ENCODE measurements at regions not wholly inside any gene's neighbourhood (a gene's known extent, or its start where the extent isn't known, plus 50 kb on each side); places are given as distances from the start of the nearest gene placed in this dataset.

GRCh38 chr2:2836343-2837070 lies 505.4 kb upstream of the MYT1L start:
- no peak overlapping the region for H3K4me3 ChIP-seq
- in situ Hi-C loops (cut with MboI; ENCODE audit: low pct_ligation_motif_present in 1 of 4, low pct_unique_long_range_greater_than_20kb in 1 of 4, low sequenced_read_pairs in 3 of 4) = no loop called here
- 84% methylated on average over 5 of the region's 5 CpGs; no CpG with 5 or more reads in 1 of the 2 donors for WGBS, 2 donors (ENCODE audit: low coverage in 1 of 2)
- H3K27me3 ChIP-seq = no peaks in the 10 kb centered on the region
- intact Hi-C loops (cut with DNase I; ENCODE audit: low total_unique reads) = no loop called here
- DNase-seq = no peak
- no peak for TF ChIP-seq EP300 (IDR thresholded peaks at IDR 0.05; ENCODE audit: low read depth)
- no peak for TF ChIP-seq POLR2A (IDR thresholded peaks at IDR 0.05)
- no peak for TF ChIP-seq POLR2AphosphoS5 (IDR thresholded peaks at IDR 0.05)
- TF ChIP-seq, protein P1, sequence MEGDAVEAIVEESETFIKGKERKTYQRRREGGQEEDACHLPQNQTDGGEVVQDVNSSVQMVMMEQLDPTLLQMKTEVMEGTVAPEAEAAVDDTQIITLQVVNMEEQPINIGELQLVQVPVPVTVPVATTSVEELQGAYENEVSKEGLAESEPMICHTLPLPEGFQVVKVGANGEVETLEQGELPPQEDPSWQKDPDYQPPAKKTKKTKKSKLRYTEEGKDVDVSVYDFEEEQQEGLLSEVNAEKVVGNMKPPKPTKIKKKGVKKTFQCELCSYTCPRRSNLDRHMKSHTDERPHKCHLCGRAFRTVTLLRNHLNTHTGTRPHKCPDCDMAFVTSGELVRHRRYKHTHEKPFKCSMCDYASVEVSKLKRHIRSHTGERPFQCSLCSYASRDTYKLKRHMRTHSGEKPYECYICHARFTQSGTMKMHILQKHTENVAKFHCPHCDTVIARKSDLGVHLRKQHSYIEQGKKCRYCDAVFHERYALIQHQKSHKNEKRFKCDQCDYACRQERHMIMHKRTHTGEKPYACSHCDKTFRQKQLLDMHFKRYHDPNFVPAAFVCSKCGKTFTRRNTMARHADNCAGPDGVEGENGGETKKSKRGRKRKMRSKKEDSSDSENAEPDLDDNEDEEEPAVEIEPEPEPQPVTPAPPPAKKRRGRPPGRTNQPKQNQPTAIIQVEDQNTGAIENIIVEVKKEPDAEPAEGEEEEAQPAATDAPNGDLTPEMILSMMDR (IDR thresholded peaks at IDR 0.05) = no peak
- H3K4me1 ChIP-seq = no peaks in the 10 kb centered on the region
- no peaks in the 10 kb centered on the region for H3K9me3 ChIP-seq
- no peaks in the 10 kb centered on the region for H3K36me3 ChIP-seq
- no peak overlapping the region for H3K27ac ChIP-seq

DNA sequence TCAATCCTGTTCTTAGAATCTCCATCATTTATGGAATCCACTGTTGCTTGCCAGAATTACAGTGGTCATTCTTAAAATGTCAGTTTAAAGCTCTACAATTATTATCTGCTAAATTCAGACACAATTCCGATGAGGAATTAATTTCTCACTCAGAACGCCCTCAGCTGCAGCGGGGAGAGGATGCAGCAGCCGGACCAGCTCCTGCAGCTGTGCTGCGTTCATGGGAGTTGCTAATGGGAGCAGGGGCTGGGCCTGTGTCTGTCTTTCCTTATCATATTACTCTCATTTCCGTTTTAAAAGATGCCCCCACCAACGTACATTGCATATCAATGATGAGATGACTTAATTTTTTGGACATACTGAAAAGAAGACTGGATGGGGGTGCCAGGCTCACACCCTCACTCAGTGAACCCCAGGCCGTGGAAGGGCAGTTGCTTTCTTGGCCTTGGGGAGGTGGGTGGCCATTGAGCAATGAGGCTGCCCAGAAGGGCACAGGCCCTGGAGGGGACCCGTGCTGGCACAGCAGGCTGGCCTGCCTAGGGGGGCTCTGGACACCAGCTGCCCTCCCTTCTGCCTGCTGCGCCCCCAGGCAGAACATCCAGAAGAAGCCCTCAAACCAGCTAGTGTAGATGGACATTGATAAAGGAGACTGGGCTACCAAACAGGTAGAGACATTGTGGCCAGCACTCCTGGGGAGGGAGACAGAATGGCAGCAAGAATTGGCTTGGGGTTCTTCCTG lies 503.6 kb upstream of the MYT1L start:
- DNase-seq = no peak
- no peak overlapping the region for H3K27ac ChIP-seq
- H3K4me1 ChIP-seq = no peaks in the 10 kb centered on the region
- in situ Hi-C loops (cut with MboI; ENCODE audit: low pct_ligation_motif_present in 1 of 4, low pct_unique_long_range_greater_than_20kb in 1 of 4, low sequenced_read_pairs in 3 of 4) = no loop called here
- 69 to 74% methylated on average over 5 to 10 of the region's 10 CpGs for WGBS, 2 donors (ENCODE audit: low coverage in 1 of 2)
- intact Hi-C loops (cut with DNase I; ENCODE audit: low total_unique reads) = no loop called here
- no peak overlapping the region for H3K4me3 ChIP-seq
- H3K36me3 ChIP-seq = no peaks in the 10 kb centered on the region
- no peaks in the 10 kb centered on the region for H3K27me3 ChIP-seq
- H3K9me3 ChIP-seq = no peaks in the 10 kb centered on the region
- TF ChIP-seq, protein P1 (IDR thresholded peaks at IDR 0.05) = no peak
- TF ChIP-seq EP300 (IDR thresholded peaks at IDR 0.05; ENCODE audit: low read depth) = no peak
- no peak for TF ChIP-seq POLR2A (IDR thresholded peaks at IDR 0.05)
- TF ChIP-seq POLR2AphosphoS5 (IDR thresholded peaks at IDR 0.05) = no peak

- Histone ChIP-seq H3K27me3 (no peaks in the 10 kb centered on the region), H3K36me3 (no peaks in the 10 kb centered on the region), H3K9me3 (no peaks in the 10 kb centered on the region), H3K27ac (no peak overlapping the region), H3K4me1 (no peaks in the 10 kb centered on the region), H3K4me3 (no peak overlapping the region)
- WGBS, 2 donors (ENCODE audit: low coverage in 1 of 2) = 79% methylated on average over 11 of the region's 11 CpGs; no CpG with 5 or more reads in 1 of the 2 donors
- intact Hi-C loops (cut with DNase I; ENCODE audit: low total_unique reads) = no loop called here
- in situ Hi-C loops (cut with MboI; ENCODE audit: low pct_ligation_motif_present in 1 of 4, low pct_unique_long_range_greater_than_20kb in 1 of 4, low sequenced_read_pairs in 3 of 4) = no loop called here
- no peak for DNase-seq
- TF ChIP-seq POLR2AphosphoS5 (IDR thresholded peaks at IDR 0.05) = no peak
- TF ChIP-seq POLR2A (IDR thresholded peaks at IDR 0.05) = no peak
- TF ChIP-seq, protein P1 (IDR thresholded peaks at IDR 0.05) = no peak
- no peak for TF ChIP-seq EP300 (IDR thresholded peaks at IDR 0.05; ENCODE audit: low read depth)
Measured at GRCh38 chr2:2834105-2834504, 503.0 kb upstream of the MYT1L start.

GRCh38 chr2:2832657-2833056 lies 501.6 kb upstream of the MYT1L start:
- Histone ChIP-seq H3K36me3 (no peaks in the 10 kb centered on the region), H3K4me1 (no peaks in the 10 kb centered on the region), H3K9me3 (no peaks in the 10 kb centered on the region), H3K4me3 (no peak overlapping the region), H3K27me3 (no peaks in the 10 kb centered on the region), H3K27ac (no peak overlapping the region)
- WGBS, 2 donors (ENCODE audit: low coverage in 1 of 2) = 81 to 85% methylated on average over 6 to 9 of the region's 9 CpGs
- TF ChIP-seq EP300 (IDR thresholded peaks at IDR 0.05; ENCODE audit: low read depth) (no peak), POLR2A (IDR thresholded peaks at IDR 0.05) (no peak)
- TF ChIP-seq, protein P1 (IDR thresholded peaks at IDR 0.05) = no peak
- intact Hi-C loops (cut with DNase I; ENCODE audit: low total_unique reads) = no loop called here
- DNase-seq = no peak
- in situ Hi-C loops (cut with MboI; ENCODE audit: low pct_ligation_motif_present in 1 of 4, low pct_unique_long_range_greater_than_20kb in 1 of 4, low sequenced_read_pairs in 3 of 4) = no loop called here
